HUDEP-2 (cell line): ENCODE measurements at regions not wholly inside any gene's neighbourhood (a gene's known extent, or its start where the extent isn't known, plus 50 kb on each side); places are given as distances from the start of the nearest gene placed in this dataset.

ENCODE experiments used
- DNase-seq, 76 experiments: peaks; one replicate each; lab custom pipeline; 2025; ENCODE audit not compliant: unreplicated experiment in 76 of 76; lab: John Stamatoyannopoulos, UW

- no peak for DNase-seq
Observed at GRCh38 chr3:90007778-90008499, 900.5 kb downstream of the EPHA3 start.

- no peak for DNase-seq
Observed at GRCh38 chr3:90010341-90010740, 902.9 kb downstream of the EPHA3 start.

GRCh38 chr3:90011131-90011530, 903.7 kb downstream of the EPHA3 start:
- DNase-seq: no peak

GRCh38 chr3:90011596-90011995, 904.2 kb downstream of the EPHA3 start:
- no peak for DNase-seq

- no peak for DNase-seq
Observed at GRCh38 chr3:90011996-90012395, 904.6 kb downstream of the EPHA3 start.

GRCh38 chr3:90015688-90016356, 908.4 kb downstream of the EPHA3 start:
- DNase-seq: no peak

- DNase-seq: no peak
Observed at GRCh38 chr3:90016555-90016954, 909.1 kb downstream of the EPHA3 start.

GRCh38 chr3:90018779-90019178, 911.4 kb downstream of the EPHA3 start:
- no peak for DNase-seq

- DNase-seq: no peak
Observed at GRCh38 chr3:90025019-90025418, 917.6 kb downstream of the EPHA3 start.

- no peak for DNase-seq
Observed at GRCh38 chr3:90026406-90026805, 919.0 kb downstream of the EPHA3 start.

GRCh38 chr3:90031121-90031520, 923.7 kb downstream of the EPHA3 start:
- DNase-seq: no peak

- DNase-seq: no peak
Observed at GRCh38 chr3:90032980-90033641, 925.7 kb downstream of the EPHA3 start.

GRCh38 chr3:90034038-90034437, 926.6 kb downstream of the EPHA3 start:
- no peak for DNase-seq

GRCh38 chr3:90035643-90036042, 928.2 kb downstream of the EPHA3 start:
- no peak for DNase-seq

GRCh38 chr3:90036939-90037469, 929.6 kb downstream of the EPHA3 start:
- DNase-seq: no peak

GRCh38 chr3:90039994-90040393, 932.6 kb downstream of the EPHA3 start:
- no peak for DNase-seq

- DNase-seq: no peak
Observed at GRCh38 chr3:90040554-90040953, 933.1 kb downstream of the EPHA3 start.

GRCh38 chr3:90041995-90042394, 934.6 kb downstream of the EPHA3 start:
- no peak for DNase-seq

- DNase-seq: no peak
Observed at GRCh38 chr3:90043287-90043686, 935.9 kb downstream of the EPHA3 start.

- DNase-seq: no peak
Observed at GRCh38 chr3:90044084-90044816, 936.8 kb downstream of the EPHA3 start.

GRCh38 chr3:90052425-90052950, 945.1 kb downstream of the EPHA3 start:
- no peak for DNase-seq
